ENCODE measurements at regions not wholly inside any gene's neighbourhood (a gene's known extent, or its start where the extent isn't known, plus 50 kb on each side); places are given as distances from the start of the nearest gene placed in this dataset.

DNA sequence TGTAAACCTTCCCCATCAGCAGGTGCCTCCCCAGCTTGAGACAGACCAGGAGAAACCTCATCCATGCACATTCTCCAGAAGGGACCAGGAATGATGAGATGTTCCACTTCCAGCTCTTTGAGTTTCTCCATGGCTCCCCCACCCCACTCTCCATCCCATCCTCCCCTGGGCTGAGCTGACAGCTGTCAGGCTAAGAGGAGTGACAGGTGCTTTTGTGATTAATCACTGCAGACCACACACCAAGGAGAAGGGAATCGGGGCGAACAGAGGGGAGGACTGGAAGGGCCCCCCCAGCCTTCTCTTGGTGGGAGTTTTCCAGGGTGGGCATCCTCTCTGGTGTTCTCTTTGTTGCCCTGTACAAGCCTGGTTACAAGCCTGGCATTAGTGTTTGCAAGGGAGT is 56.1 kb upstream of the ZFAND3 start:
- TF ChIP-seq FOXA1 (IDR thresholded peaks at IDR 0.05) = no peak
- TF ChIP-seq, protein P1, sequence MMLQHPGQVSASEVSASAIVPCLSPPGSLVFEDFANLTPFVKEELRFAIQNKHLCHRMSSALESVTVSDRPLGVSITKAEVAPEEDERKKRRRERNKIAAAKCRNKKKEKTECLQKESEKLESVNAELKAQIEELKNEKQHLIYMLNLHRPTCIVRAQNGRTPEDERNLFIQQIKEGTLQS (IDR thresholded peaks at IDR 0.05) = no peak
- Histone ChIP-seq H3K27me3 (ENCODE audit: control insufficient read depth in 4 of 4, insufficient read depth in 4 of 4, low read length in 3 of 4) (no peaks in the 10 kb centered on the region), H3K36me3 (ENCODE audit: control insufficient read depth in 4 of 4, insufficient read depth in 3 of 4, low read depth in 1 of 4, low read length in 3 of 4) (no peaks in the 10 kb centered on the region), H3K9me3 (ENCODE audit: control insufficient read depth in 4 of 4, low read length in 3 of 4) (no peaks in the 10 kb centered on the region), H3K9ac (ENCODE audit: low read depth in 1 of 2, low read length in 2 of 2) (no peak overlapping the region), H3K4me1 (ENCODE audit: control insufficient read depth in 4 of 4, insufficient read depth in 4 of 4, low read length in 3 of 4) (peaks cover 3 to 52% (median 37%) of the 10 kb centered on the region in 4 donors), H3K4me3 (ENCODE audit: low read depth in 1 of 3, low read length in 3 of 3) (no peak overlapping the region), H3K27ac (ENCODE audit: low read depth in 1 of 2, low read length in 2 of 2) (no peak overlapping the region)
- no peak for DNase-seq (ENCODE audit: low spot score)
- 89% methylated on average over 2 of the region's 2 CpGs for WGBS

GRCh38 chr6:37762806-37763205 is 56.7 kb upstream of the ZFAND3 start:
- peak overlapping the region in 1 of 3 donors; percentile 10 for H3K4me3 ChIP-seq (ENCODE audit: low read depth in 1 of 3, low read length in 3 of 3)
- no peaks in the 10 kb centered on the region for H3K27me3 ChIP-seq (ENCODE audit: control insufficient read depth in 4 of 4, insufficient read depth in 4 of 4, low read length in 3 of 4)
- H3K9ac ChIP-seq (ENCODE audit: low read depth in 1 of 2, low read length in 2 of 2) = no peak overlapping the region
- no peaks in the 10 kb centered on the region for H3K36me3 ChIP-seq (ENCODE audit: control insufficient read depth in 4 of 4, insufficient read depth in 3 of 4, low read depth in 1 of 4, low read length in 3 of 4)
- H3K4me1 ChIP-seq (ENCODE audit: control insufficient read depth in 4 of 4, insufficient read depth in 4 of 4, low read length in 3 of 4) = peaks cover 3 to 52% (median 37%) of the 10 kb centered on the region in 4 donors
- H3K27ac ChIP-seq (ENCODE audit: low read depth in 1 of 2, low read length in 2 of 2) = peak overlapping the region in 1 of 2 donors; percentile 79
- WGBS = 49% methylated on average over 4 of the region's 4 CpGs
- H3K9me3 ChIP-seq (ENCODE audit: control insufficient read depth in 4 of 4, low read length in 3 of 4) = no peaks in the 10 kb centered on the region
- no peak for TF ChIP-seq REST (IDR thresholded peaks at IDR 0.05)
- TF ChIP-seq, protein P1 (IDR thresholded peaks at IDR 0.05) = no peak
- TF ChIP-seq, protein P2, sequence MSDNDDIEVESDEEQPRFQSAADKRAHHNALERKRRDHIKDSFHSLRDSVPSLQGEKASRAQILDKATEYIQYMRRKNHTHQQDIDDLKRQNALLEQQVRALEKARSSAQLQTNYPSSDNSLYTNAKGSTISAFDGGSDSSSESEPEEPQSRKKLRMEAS (IDR thresholded peaks at IDR 0.05) = no peak
- no peak for TF ChIP-seq NR2F2 (IDR thresholded peaks at IDR 0.05)
- TF ChIP-seq FOXA2 (IDR thresholded peaks at IDR 0.05) = no peak
- TF ChIP-seq, protein P3, sequence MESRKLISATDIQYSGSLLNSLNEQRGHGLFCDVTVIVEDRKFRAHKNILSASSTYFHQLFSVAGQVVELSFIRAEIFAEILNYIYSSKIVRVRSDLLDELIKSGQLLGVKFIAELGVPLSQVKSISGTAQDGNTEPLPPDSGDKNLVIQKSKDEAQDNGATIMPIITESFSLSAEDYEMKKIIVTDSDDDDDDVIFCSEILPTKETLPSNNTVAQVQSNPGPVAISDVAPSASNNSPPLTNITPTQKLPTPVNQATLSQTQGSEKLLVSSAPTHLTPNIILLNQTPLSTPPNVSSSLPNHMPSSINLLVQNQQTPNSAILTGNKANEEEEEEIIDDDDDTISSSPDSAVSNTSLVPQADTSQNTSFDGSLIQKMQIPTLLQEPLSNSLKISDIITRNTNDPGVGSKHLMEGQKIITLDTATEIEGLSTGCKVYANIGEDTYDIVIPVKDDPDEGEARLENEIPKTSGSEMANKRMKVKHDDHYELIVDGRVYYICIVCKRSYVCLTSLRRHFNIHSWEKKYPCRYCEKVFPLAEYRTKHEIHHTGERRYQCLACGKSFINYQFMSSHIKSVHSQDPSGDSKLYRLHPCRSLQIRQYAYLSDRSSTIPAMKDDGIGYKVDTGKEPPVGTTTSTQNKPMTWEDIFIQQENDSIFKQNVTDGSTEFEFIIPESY (IDR thresholded peaks at IDR 0.05) = no peak
- TF ChIP-seq JUND (IDR thresholded peaks at IDR 0.05) = no peak
- TF ChIP-seq, protein P4, sequence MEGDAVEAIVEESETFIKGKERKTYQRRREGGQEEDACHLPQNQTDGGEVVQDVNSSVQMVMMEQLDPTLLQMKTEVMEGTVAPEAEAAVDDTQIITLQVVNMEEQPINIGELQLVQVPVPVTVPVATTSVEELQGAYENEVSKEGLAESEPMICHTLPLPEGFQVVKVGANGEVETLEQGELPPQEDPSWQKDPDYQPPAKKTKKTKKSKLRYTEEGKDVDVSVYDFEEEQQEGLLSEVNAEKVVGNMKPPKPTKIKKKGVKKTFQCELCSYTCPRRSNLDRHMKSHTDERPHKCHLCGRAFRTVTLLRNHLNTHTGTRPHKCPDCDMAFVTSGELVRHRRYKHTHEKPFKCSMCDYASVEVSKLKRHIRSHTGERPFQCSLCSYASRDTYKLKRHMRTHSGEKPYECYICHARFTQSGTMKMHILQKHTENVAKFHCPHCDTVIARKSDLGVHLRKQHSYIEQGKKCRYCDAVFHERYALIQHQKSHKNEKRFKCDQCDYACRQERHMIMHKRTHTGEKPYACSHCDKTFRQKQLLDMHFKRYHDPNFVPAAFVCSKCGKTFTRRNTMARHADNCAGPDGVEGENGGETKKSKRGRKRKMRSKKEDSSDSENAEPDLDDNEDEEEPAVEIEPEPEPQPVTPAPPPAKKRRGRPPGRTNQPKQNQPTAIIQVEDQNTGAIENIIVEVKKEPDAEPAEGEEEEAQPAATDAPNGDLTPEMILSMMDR (IDR thresholded peaks at IDR 0.05; ENCODE audit: low read depth, low read length, missing input control) = no peak
- TF ChIP-seq TAF1 (conservative IDR thresholded peaks at IDR 0.05) = no peak
- TF ChIP-seq RAD21 (IDR thresholded peaks at IDR 0.05) = no peak
- no peak for TF ChIP-seq EGR1 (IDR thresholded peaks at IDR 0.05; ENCODE audit: low read depth in 2 of 2)
- no peak for TF ChIP-seq FOXA1 (IDR thresholded peaks at IDR 0.05)
- DNase-seq (ENCODE audit: low spot score) = no peak

Measured in liver (tissue), 8 donors.